HS-27A (cell line): ENCODE measurements at regions not wholly inside any gene's neighbourhood (a gene's known extent, or its start where the extent isn't known, plus 50 kb on each side); places are given as distances from the start of the nearest gene placed in this dataset.
"Not testable (repeated sequence)": the region's sequence is repeated elsewhere in the genome, so short reads cannot be mapped to it uniquely, and the experiment has no call there.

Experiments
- DNase-seq: peaks from one replicate; pipeline ENCODE4 v3.0.0-alpha.2; 2012; ENCODE audit warnings: low read depth, missing footprints

GRCh38 chr15:35209838-35210237 is 124.7 kb upstream of the NANOGP8 start:
- DNase-seq, result no peak

DNA sequence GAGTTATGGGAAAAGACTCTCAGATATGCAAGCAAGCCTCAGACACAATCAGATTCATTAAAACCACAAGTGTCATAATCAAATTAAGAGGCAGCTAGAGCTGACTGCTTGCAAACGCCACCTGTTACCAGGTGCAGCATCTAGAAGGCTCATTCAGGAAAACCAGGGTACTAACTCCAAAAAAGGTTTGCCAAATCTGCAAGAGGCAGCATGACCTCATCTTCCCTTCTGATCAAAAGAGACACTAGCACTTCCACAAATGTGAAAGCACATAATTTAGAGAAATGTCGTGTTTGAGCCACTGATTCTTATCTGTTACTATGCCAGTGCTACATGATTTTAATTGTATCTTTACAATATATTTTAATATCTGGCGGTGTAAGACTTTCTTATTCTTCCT is 123.3 kb upstream of the NANOGP8 start:
- no peak for DNase-seq

GRCh38 chr15:35206060-35206675 is 121.1 kb upstream of the NANOGP8 start:
- peak; percentile 11 for DNase-seq

DNA sequence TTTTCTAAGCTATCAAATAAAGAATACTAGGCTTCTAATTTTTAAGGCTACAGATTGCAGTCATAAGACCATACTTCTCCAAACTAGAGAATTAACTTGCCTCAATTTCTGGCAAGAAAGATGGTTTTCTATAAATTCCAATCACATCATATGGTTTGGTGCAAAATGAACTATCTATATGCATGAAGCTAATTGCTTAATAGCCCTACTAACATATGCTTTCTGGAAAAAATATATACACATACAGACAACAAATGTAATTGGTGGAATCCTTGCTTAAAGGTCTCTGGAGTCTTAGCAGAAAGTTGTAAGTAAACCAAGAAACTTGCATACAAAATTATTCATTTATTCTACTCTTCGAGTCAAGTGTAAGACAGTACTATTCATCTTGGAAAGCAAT is 113.1 kb upstream of the NANOGP8 start:
- DNase-seq, result no peak

GRCh38 chr15:35197754-35198153 is 112.7 kb upstream of the NANOGP8 start:
- DNase-seq, result no peak

DNA sequence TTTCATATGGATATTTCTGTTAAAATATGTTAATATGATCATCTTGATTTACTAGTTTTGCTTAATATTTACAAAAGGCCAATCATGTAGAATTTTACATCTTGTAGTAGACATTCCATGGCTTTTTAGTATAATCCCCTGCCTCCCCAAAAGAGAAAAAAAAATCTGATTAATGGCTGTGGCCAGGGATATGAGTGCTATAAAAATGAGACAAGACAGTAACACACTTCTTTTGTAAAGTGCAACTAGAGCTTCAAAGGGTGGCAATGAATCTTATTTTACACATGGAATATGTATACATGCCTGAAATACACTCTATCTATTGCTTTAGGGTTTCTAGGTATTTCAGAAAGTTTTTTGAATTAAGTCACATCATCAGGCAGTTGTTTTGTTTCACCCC is 112.2 kb upstream of the NANOGP8 start:
- no peak for DNase-seq

DNA sequence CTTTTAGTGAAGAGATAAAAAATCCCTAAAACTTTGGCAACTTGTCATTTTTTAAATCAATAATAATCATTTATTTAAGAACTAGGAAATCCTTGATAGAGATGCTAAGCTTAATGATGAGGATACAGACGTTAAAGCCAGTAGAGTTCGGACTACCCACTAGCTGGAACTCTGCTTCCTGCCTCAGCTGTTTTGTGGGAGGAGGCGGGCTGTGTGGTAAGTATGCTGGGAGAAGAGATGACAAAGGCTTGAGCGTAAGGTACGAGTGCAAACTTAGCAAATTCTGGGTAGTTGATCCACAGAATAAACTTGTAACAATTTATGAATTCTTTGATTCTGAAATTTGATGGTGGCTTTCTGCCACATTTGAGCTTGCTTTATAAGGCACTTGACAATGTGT is 111.2 kb upstream of the NANOGP8 start:
- no peak for DNase-seq

- no peak for DNase-seq
These were observed 110.6 kb upstream of the NANOGP8 start for GRCh38 chr15:35195649-35196048.

DNA sequence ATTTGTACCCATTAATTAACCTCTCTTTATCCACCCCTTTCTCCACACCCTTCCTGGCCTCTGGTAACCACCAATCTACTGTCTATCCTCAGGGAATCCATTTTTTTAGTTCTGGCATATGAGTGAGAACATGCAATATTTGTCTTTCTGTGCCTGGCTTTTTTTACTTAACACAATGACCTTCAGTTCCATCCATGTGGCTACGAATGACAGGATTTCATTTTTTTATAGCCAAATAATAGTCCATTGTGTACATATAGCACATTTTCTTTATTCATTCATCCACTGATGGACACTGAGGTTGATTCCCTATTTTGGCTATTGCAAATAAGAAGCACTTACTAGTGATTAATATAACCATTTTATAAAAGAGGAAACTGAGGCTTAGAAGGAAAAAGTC is 109.9 kb upstream of the NANOGP8 start:
- DNase-seq, result no peak

GRCh38 chr15:35194296-35194695 is 109.2 kb upstream of the NANOGP8 start:
- DNase-seq, result no peak

DNA sequence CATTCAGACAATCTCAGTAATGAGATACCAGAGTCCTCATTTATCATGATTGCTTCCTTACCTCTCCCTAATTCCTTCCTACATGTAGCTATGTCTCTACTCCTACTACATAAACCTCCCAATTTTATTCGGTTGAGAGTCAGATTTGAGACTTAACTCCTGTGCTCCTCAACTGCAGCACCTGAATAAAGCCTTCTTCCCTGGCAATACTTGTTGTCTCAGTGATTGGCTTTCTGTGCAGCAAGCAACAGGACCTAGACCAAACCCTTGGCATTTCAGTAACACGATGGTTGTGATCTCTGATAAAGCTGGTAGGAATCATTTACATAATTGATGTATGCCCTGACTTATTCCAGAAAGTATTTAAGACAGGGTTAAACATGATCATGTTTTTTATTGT is 106.7 kb upstream of the NANOGP8 start:
- DNase-seq, result no peak

DNA sequence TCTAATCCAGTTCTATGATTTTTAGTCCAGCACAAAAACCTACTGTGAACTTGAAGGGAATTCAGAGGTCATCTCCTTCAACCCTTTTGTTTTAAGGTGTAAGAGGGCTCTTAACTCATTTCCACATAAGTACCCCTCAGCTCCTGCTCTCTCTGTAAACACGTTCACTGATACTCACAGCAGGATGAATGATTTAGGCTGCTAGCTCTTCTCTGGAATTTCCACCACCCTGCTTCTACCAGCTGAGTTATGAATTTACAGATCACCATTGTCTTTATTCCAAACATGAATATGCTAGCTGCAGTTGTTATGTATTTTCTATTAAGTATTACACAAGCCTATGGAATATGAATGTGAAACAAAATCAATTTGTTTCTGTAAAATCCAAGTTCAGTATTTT is 101.3 kb upstream of the NANOGP8 start:
- DNase-seq, result no peak

GRCh38 chr15:35184646-35185045 is 99.6 kb upstream of the NANOGP8 start:
- DNase-seq, result no peak

- no peak for DNase-seq
These were observed 97.9 kb upstream of the NANOGP8 start for GRCh38 chr15:35182841-35183479.

DNA sequence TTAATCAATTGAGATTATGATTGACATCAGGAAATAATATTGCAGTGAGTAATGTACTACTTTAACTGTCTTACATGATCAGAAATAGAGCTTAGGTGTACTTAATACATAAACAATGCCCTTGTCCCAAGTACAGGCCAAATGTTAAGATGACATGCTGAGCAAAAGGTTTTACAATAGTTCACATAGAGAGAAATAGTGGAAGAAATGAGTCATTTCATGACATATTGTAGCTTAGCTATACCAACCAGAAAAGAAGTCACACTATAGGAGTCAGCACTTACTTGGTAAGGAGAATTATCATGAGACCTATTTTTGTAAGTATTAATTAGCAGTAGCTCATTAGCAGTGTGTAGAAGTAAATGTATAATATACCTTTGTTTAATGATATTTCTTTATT is 96.4 kb upstream of the NANOGP8 start:
- no peak for DNase-seq

GRCh38 chr15:35179739-35180138 is 94.6 kb upstream of the NANOGP8 start:
- no peak for DNase-seq

- not testable (repeated sequence) for DNase-seq
These were observed 93.1 kb upstream of the NANOGP8 start for GRCh38 chr15:35178186-35178585.

- no peak for DNase-seq
These were observed 89.9 kb upstream of the NANOGP8 start for GRCh38 chr15:35174948-35175347.

DNA sequence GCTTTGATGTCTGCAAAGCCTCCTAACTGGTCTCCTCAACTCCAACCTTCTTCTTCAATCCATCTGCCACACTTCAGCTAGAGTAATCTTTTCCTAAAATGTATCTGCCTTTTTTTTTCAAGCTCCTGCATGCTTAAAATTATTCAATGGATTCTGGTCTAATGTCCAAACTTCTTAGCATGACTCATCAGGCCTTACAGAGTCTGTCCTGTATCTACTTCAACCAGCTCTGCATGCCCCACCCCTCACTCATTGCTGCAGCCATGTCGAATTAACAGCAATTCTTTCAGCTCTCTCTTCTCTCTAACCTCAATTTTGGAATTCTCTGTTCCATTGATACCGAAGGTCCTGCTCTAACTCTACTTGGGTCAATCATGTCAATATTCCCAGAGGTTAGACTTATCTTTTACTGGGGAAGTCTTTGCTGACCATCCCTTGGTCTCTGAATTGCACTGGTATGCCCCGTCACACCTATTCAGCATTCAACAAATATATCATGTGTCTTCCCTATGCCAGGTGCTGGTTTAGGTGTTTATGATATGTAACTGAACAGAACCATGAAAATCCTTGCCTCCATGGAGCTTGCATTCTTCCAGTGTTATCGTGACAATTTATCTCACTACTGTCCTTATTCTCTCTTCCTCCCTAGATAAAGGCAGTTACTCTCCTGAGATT is 88.5 kb upstream of the NANOGP8 start:
- peak; percentile 15 for DNase-seq

GRCh38 chr15:35170207-35170606 is 85.1 kb upstream of the NANOGP8 start:
- DNase-seq, result no peak

GRCh38 chr15:35168464-35168863 is 83.4 kb upstream of the NANOGP8 start:
- DNase-seq, result peak; percentile 55

- DNase-seq, result no peak
These were observed 82.6 kb upstream of the NANOGP8 start for GRCh38 chr15:35167675-35168074.

- no peak for DNase-seq
These were observed 81.8 kb upstream of the NANOGP8 start for GRCh38 chr15:35166730-35167359.
